HuH-7 (cell line): ENCODE measurements at regions not wholly inside any gene's neighbourhood (a gene's known extent, or its start where the extent isn't known, plus 50 kb on each side); places are given as distances from the start of the nearest gene placed in this dataset.

Source experiments
- DNase-seq: peaks from one replicate; pipeline ENCODE4 v3.0.0; 2011; ENCODE audit warnings: low spot score

- DNase-seq = no peak
Observed at GRCh38 chr12:34291426-34291901, 269.2 kb downstream of the ALG10 start.

- DNase-seq = no peak
Observed at GRCh38 chr12:34292736-34293625, 270.7 kb downstream of the ALG10 start.

- no peak for DNase-seq
Observed at GRCh38 chr12:34294137-34294536, 271.8 kb downstream of the ALG10 start.

GRCh38 chr12:34294671-34295365, 272.5 kb downstream of the ALG10 start:
- no peak for DNase-seq

- no peak for DNase-seq
Observed at GRCh38 chr12:34295366-34296142, 273.3 kb downstream of the ALG10 start.

- DNase-seq = no peak
Observed at GRCh38 chr12:34296143-34297041, 274.1 kb downstream of the ALG10 start.

- no peak for DNase-seq
Observed at GRCh38 chr12:34297126-34297789, 275.0 kb downstream of the ALG10 start.

- no peak for DNase-seq
Observed at GRCh38 chr12:34297790-34298164, 275.5 kb downstream of the ALG10 start.

- no peak for DNase-seq
Observed at GRCh38 chr12:34298176-34298970, 276.1 kb downstream of the ALG10 start.

- no peak for DNase-seq
Observed at GRCh38 chr12:34298971-34299801, 276.9 kb downstream of the ALG10 start.

GRCh38 chr12:34299802-34300193, 277.5 kb downstream of the ALG10 start:
- no peak for DNase-seq

GRCh38 chr12:34300376-34301250, 278.3 kb downstream of the ALG10 start:
- DNase-seq = no peak

- no peak for DNase-seq
Observed at GRCh38 chr12:34301251-34302130, 279.2 kb downstream of the ALG10 start.

GRCh38 chr12:34302131-34302885, 280.0 kb downstream of the ALG10 start:
- DNase-seq = no peak

GRCh38 chr12:34303091-34303870, 281.0 kb downstream of the ALG10 start:
- no peak for DNase-seq

- no peak for DNase-seq
Observed at GRCh38 chr12:34304001-34304400, 281.7 kb downstream of the ALG10 start.
